ENCODE measurements at regions not wholly inside any gene's neighbourhood (a gene's known extent, or its start where the extent isn't known, plus 50 kb on each side); places are given as distances from the start of the nearest gene placed in this dataset.

DNA sequence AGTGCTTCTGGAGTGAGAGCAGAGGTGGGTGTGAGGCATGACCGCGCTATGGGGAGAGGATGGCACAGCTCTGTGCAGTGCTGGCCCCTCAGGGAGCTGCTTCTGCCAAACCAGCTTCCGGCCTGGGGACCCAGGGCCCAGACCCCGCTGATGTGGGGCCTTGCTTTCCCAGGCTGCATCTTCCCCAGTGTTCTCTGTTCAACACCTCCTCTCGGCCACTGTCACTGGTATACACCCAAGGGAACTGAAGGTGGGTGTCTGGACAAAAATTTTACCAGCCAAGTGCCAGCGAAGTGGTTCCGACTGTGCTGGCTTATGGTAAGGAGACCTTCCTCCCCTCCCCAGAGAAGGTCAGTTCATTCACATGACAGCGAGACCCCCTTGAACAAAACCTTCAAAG lies 179.1 kb downstream of the AACS start:
- TF ChIP-seq, protein P1, sequence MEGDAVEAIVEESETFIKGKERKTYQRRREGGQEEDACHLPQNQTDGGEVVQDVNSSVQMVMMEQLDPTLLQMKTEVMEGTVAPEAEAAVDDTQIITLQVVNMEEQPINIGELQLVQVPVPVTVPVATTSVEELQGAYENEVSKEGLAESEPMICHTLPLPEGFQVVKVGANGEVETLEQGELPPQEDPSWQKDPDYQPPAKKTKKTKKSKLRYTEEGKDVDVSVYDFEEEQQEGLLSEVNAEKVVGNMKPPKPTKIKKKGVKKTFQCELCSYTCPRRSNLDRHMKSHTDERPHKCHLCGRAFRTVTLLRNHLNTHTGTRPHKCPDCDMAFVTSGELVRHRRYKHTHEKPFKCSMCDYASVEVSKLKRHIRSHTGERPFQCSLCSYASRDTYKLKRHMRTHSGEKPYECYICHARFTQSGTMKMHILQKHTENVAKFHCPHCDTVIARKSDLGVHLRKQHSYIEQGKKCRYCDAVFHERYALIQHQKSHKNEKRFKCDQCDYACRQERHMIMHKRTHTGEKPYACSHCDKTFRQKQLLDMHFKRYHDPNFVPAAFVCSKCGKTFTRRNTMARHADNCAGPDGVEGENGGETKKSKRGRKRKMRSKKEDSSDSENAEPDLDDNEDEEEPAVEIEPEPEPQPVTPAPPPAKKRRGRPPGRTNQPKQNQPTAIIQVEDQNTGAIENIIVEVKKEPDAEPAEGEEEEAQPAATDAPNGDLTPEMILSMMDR (IDR thresholded peaks at IDR 0.05; ENCODE audit: insufficient read depth, low read length, missing control alignments), result no peak
- ChIA-PET POLR2A (no interaction called here), CTCF (no interaction called here)
- H3K4me3 ChIP-seq (ENCODE audit: low read depth, low read length), result no peak overlapping the region
- DNase-seq (ENCODE audit: low read depth, low spot score), result no peak

- ChIA-PET POLR2A (no interaction called here), CTCF (no interaction called here)
- TF ChIP-seq, protein P1 (IDR thresholded peaks at IDR 0.05; ENCODE audit: insufficient read depth, low read length, missing control alignments), result no peak
- H3K4me3 ChIP-seq (ENCODE audit: low read depth, low read length), result no peak overlapping the region
- DNase-seq (ENCODE audit: low read depth, low spot score), result no peak
Observed at GRCh38 chr12:125245581-125246557, 180.6 kb downstream of the AACS start.

GRCh38 chr12:125247477-125247876 lies 182.2 kb downstream of the AACS start:
- no peak overlapping the region for H3K4me3 ChIP-seq (ENCODE audit: low read depth, low read length)
- TF ChIP-seq, protein P1 (IDR thresholded peaks at IDR 0.05; ENCODE audit: insufficient read depth, low read length, missing control alignments), result no peak
- no peak for DNase-seq (ENCODE audit: low read depth, low spot score)
- ChIA-PET POLR2A (no interaction called here), CTCF (no interaction called here)

- ChIA-PET POLR2A (no interaction called here), CTCF (no interaction called here)
- no peak for DNase-seq (ENCODE audit: low read depth, low spot score)
- TF ChIP-seq, protein P1 (IDR thresholded peaks at IDR 0.05; ENCODE audit: insufficient read depth, low read length, missing control alignments), result no peak
- H3K4me3 ChIP-seq (ENCODE audit: low read depth, low read length), result no peak overlapping the region
Observed at GRCh38 chr12:125249066-125249824, 184.0 kb downstream of the AACS start.

GRCh38 chr12:125249932-125250331 lies 184.7 kb downstream of the AACS start:
- CTCF ChIA-PET, result no interaction called here
- POLR2A ChIA-PET, result no interaction called here
- H3K4me3 ChIP-seq (ENCODE audit: low read depth, low read length), result no peak overlapping the region
- TF ChIP-seq, protein P1 (IDR thresholded peaks at IDR 0.05; ENCODE audit: insufficient read depth, low read length, missing control alignments), result no peak
- DNase-seq (ENCODE audit: low read depth, low spot score), result no peak

DNA sequence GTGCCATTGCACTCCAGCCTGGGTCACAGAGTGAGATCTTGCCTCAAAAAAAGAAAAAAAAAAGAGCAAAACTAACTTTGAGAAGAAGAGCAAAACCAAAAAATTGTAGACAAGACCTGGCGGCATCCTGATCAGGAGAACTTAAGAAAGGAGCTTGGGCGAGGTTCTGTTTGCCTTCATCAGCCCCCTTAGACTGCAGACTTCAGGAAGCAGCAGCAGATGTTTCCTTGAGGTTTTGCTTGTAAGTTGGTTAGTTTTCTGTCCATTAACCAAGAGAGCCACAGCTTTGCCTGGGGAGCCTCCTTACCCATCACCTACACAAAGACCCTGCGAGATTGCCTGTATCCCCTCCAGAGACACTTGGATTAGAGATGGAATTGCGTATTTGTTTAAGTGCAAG lies 189.0 kb downstream of the AACS start:
- CTCF ChIA-PET, result no interaction called here
- H3K4me3 ChIP-seq (ENCODE audit: low read depth, low read length), result no peak overlapping the region
- no peak for DNase-seq (ENCODE audit: low read depth, low spot score)
- TF ChIP-seq, protein P1 (IDR thresholded peaks at IDR 0.05; ENCODE audit: insufficient read depth, low read length, missing control alignments), result no peak
- POLR2A ChIA-PET, result no interaction called here
